ENCODE measurements at regions not wholly inside any gene's neighbourhood (a gene's known extent, or its start where the extent isn't known, plus 50 kb on each side); places are given as distances from the start of the nearest gene placed in this dataset.

DNA sequence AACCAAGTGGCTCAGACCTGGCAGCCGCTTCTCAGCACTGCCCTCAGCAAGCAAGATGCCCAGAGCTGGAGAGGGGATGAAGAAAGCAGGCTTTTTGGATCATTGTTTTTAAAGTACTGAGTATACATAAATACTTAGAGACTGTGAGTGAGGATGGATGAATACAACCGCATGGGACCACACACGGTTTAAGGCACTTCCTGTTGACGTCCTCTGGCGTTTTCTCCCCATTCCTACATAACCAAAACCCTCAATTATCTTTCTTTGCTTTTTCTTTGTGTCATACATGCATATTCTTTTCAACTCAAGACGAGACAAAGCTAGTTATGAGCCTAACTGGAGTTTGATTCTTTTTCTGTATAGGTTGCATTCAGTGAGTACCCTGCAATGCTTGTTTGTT lies 198.4 kb downstream of the GALR1 start:
- no peak for TF ChIP-seq CTCF (conservative IDR thresholded peaks at IDR 0.05 in 1 of 2, IDR thresholded peaks at IDR 0.05 in 1 of 2; ENCODE audit: low read depth in 1 of 2, low read length in 2 of 2)
- TF ChIP-seq EZH2 (IDR thresholded peaks at IDR 0.05; ENCODE audit: low read length, missing control alignments), result no peak

Measured in fibroblast of lung (primary cell).